Transverse colon (tissue), 4 donors: ENCODE measurements at regions not wholly inside any gene's neighbourhood (a gene's known extent, or its start where the extent isn't known, plus 50 kb on each side); places are given as distances from the start of the nearest gene placed in this dataset.

ENCODE experiments used
- EP300 ChIP-seq: sonication (generic); formaldehyde crosslinking; IDR thresholded peaks from one replicate; pipeline ENCODE4 v1.6.1; 2017; ENCODE audit warnings: antibody characterized with exemption, low read depth
- POLR2A ChIP-seq: fragments of 450-650 bp; IDR thresholded peaks from one replicate; pipeline ENCODE4 v1.6.1; 2016; ENCODE audit warnings: antibody characterized with exemption, mild to moderate bottlenecking, moderate library complexity
- POLR2AphosphoS5 ChIP-seq, 3 donors: sonication (generic); formaldehyde crosslinking; IDR thresholded peaks; one replicate each; pipeline ENCODE4 v1.6.1; 2016; ENCODE audit warnings: antibody characterized with exemption in 3 of 3
- TF ChIP-seq, protein P1 (sequence below), 5 experiments: fragments of 200-600 bp in 3 of 5; fragments of 450-650 bp in 2 of 5; sonication (generic) in 3 of 5; IDR thresholded peaks; 1 replicate in 2 of 5; 2 replicates in 3 of 5; pipeline ENCODE4 v1.5.1; 2016 to 2017; ENCODE audit warnings: antibody characterized with exemption in 5 of 5, inconsistent platforms in 3 of 5, mild to moderate bottlenecking in 2 of 5, moderate library complexity in 1 of 5

DNA sequence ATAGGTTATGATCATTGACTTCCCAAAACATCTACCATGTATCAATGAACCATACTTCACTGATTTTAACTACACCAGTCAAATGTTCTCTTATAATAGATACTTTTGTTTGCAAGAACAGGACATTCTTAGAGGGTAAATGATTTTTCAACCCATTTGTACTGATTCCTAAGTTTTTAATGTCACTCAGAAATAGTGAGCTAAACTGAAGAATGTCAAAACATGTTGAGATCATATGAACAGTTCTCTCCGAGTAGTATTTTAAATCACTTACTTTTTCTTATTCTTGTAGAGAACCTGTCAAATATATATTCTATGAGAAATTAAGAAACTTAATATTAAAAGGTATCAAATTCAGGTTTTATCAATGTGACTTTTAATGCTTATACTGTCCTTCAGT lies 1362.9 kb upstream of the SLC39A10 start:
- TF ChIP-seq, protein P1, sequence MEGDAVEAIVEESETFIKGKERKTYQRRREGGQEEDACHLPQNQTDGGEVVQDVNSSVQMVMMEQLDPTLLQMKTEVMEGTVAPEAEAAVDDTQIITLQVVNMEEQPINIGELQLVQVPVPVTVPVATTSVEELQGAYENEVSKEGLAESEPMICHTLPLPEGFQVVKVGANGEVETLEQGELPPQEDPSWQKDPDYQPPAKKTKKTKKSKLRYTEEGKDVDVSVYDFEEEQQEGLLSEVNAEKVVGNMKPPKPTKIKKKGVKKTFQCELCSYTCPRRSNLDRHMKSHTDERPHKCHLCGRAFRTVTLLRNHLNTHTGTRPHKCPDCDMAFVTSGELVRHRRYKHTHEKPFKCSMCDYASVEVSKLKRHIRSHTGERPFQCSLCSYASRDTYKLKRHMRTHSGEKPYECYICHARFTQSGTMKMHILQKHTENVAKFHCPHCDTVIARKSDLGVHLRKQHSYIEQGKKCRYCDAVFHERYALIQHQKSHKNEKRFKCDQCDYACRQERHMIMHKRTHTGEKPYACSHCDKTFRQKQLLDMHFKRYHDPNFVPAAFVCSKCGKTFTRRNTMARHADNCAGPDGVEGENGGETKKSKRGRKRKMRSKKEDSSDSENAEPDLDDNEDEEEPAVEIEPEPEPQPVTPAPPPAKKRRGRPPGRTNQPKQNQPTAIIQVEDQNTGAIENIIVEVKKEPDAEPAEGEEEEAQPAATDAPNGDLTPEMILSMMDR (IDR thresholded peaks at IDR 0.05): no peak
- TF ChIP-seq POLR2A (no peak), POLR2AphosphoS5 (IDR thresholded peaks at IDR 0.05) (no peak), EP300 (no peak)
